Right kidney (tissue), 1 donor: ENCODE measurements at regions not wholly inside any gene's neighbourhood (a gene's known extent, or its start where the extent isn't known, plus 50 kb on each side); places are given as distances from the start of the nearest gene placed in this dataset.

Source experiments
- DNase-seq: peaks from one replicate; pipeline ENCODE4 v3.0.0-alpha.2; 2016

GRCh38 chr7:25959168-25959734 is 192.7 kb upstream of the NFE2L3 start:
- no peak for DNase-seq

- no peak for DNase-seq
Measured at GRCh38 chr7:25963733-25964132, 188.3 kb upstream of the NFE2L3 start.

GRCh38 chr7:25964483-25964991 is 187.5 kb upstream of the NFE2L3 start:
- no peak for DNase-seq

GRCh38 chr7:25965405-25966123 is 186.4 kb upstream of the NFE2L3 start:
- no peak for DNase-seq

GRCh38 chr7:25966469-25966868 is 185.5 kb upstream of the NFE2L3 start:
- DNase-seq: no peak

GRCh38 chr7:25967278-25968204 is 184.5 kb upstream of the NFE2L3 start:
- no peak for DNase-seq

- DNase-seq: no peak
Measured at GRCh38 chr7:25968205-25968993, 183.6 kb upstream of the NFE2L3 start.

GRCh38 chr7:25970356-25970755 is 181.6 kb upstream of the NFE2L3 start:
- no peak for DNase-seq

GRCh38 chr7:25970911-25971310 is 181.1 kb upstream of the NFE2L3 start:
- DNase-seq: no peak

GRCh38 chr7:25976630-25977029 is 175.4 kb upstream of the NFE2L3 start:
- no peak for DNase-seq

GRCh38 chr7:25978466-25978865 is 173.5 kb upstream of the NFE2L3 start:
- DNase-seq: no peak

GRCh38 chr7:25979605-25980004 is 172.4 kb upstream of the NFE2L3 start:
- DNase-seq: no peak

- DNase-seq: no peak
Measured at GRCh38 chr7:25982684-25983083, 169.3 kb upstream of the NFE2L3 start.

GRCh38 chr7:25985196-25985595 is 166.8 kb upstream of the NFE2L3 start:
- DNase-seq: no peak

- no peak for DNase-seq
Measured at GRCh38 chr7:25988640-25989039, 163.4 kb upstream of the NFE2L3 start.

- no peak for DNase-seq
Measured at GRCh38 chr7:25989140-25989705, 162.8 kb upstream of the NFE2L3 start.

- DNase-seq: no peak
Measured at GRCh38 chr7:25994433-25994994, 157.5 kb upstream of the NFE2L3 start.

GRCh38 chr7:25995216-25995615 is 156.8 kb upstream of the NFE2L3 start:
- no peak for DNase-seq

- DNase-seq: no peak
Measured at GRCh38 chr7:25996006-25996408, 156.0 kb upstream of the NFE2L3 start.

GRCh38 chr7:25998499-25998898 is 153.5 kb upstream of the NFE2L3 start:
- DNase-seq: no peak

GRCh38 chr7:26000841-26001240 is 151.2 kb upstream of the NFE2L3 start:
- no peak for DNase-seq
